ENCODE measurements at regions not wholly inside any gene's neighbourhood (a gene's known extent, or its start where the extent isn't known, plus 50 kb on each side); places are given as distances from the start of the nearest gene placed in this dataset.

DNA sequence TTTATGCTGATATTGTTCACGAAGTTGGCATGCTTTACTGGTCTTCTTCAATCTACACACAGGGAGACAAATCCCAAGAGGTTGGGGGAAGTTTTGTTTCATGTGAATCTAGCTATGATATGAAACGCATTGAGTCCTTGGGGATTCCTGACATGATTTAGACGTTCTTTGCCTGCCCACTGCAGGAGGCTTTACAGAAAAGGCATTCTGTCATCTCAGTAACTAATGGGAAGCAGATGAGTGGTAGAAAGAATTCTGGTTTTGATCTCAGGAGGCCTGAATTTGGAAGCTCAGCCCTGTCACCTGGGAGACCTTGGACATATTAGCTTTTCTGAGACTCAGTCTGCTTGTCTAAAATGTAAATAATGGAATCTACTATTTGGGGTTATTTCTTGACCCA lies 383.0 kb upstream of the NFIA start:
- Histone ChIP-seq H3K9me3 (ENCODE audit: control insufficient read depth in 1 of 2, insufficient read depth in 1 of 2, low read depth in 1 of 2, low read length in 2 of 2) (no peaks in the 10 kb centered on the region), H4K20me1 (ENCODE audit: insufficient read depth) (no peaks in the 10 kb centered on the region), H3K4me1 (ENCODE audit: control insufficient read depth in 1 of 2, insufficient read depth in 2 of 2, low read length in 2 of 2) (no peaks in the 10 kb centered on the region), H2AFZ (ENCODE audit: low read depth, low read length, poor library complexity, severe bottlenecking) (no peak overlapping the region), H3K9ac (ENCODE audit: low read length) (no peak overlapping the region), H3K4me3 (replicated peaks in 1 of 2; ENCODE audit: low read depth in 1 of 2, low read length in 2 of 2) (no peak overlapping the region), H3K79me2 (ENCODE audit: insufficient read depth, low read length) (no peaks in the 10 kb centered on the region), H3K36me3 (ENCODE audit: control insufficient read depth in 1 of 2, insufficient read depth in 2 of 2, low read length in 2 of 2) (no peaks in the 10 kb centered on the region), H3K4me2 (ENCODE audit: low read length) (no peak overlapping the region), H3K9me2 (ENCODE audit: insufficient read depth) (no peaks in the 10 kb centered on the region), H3K27ac (ENCODE audit: low read depth, low read length) (no peak overlapping the region), H3K27me3 (ENCODE audit: insufficient read depth, low read length) (no peaks in the 10 kb centered on the region)
- intact Hi-C loops (cut with micrococcal nuclease) = no loop called here
- ChIA-PET CTCF (no interaction called here), RAD21 (ENCODE audit: low non-redundant PET in 1 of 2, low total read pairs in 2 of 2, uncharacterized antibody in 2 of 2, unreplicated experiment in 2 of 2) (no interaction called here), POLR2A (no interaction called here)
- TF ChIP-seq SP1 (IDR thresholded peaks at IDR 0.05; ENCODE audit: low read depth) = no peak
- TF ChIP-seq SRF (IDR thresholded peaks at IDR 0.05; ENCODE audit: low read depth) = no peak
- no peak for TF ChIP-seq REST (IDR thresholded peaks at IDR 0.05; ENCODE audit: low read depth)
- TF ChIP-seq SIN3A (IDR thresholded peaks at IDR 0.05; ENCODE audit: low read depth) = no peak
- TF ChIP-seq MAX (IDR thresholded peaks at IDR 0.05) = no peak
- TF ChIP-seq ELF1 (IDR thresholded peaks at IDR 0.05; ENCODE audit: borderline replicate concordance, low read depth) = no peak
- TF ChIP-seq ZBTB33 (IDR thresholded peaks at IDR 0.05; ENCODE audit: extremely low read depth, insufficient replicate concordance, low read length) = no peak
- no peak for TF ChIP-seq CBX3 (IDR thresholded peaks at IDR 0.05; ENCODE audit: low read depth)
- no peak for TF ChIP-seq TCF7L2 (IDR thresholded peaks at IDR 0.05; ENCODE audit: borderline replicate concordance, extremely low read depth, insufficient read depth, insufficient read length)
- TF ChIP-seq EZH2 (IDR thresholded peaks at IDR 0.05) = no peak
- TF ChIP-seq ZFX (IDR thresholded peaks at IDR 0.05) = no peak
- no peak for TF ChIP-seq JUND (IDR thresholded peaks at IDR 0.05)
- TF ChIP-seq POLR2AphosphoS5 (IDR thresholded peaks at IDR 0.05; ENCODE audit: low read depth, low read length) = no peak
- TF ChIP-seq EGR1 (IDR thresholded peaks at IDR 0.05; ENCODE audit: low read depth) = no peak
- TF ChIP-seq ATF3 (IDR thresholded peaks at IDR 0.05) = no peak
- no peak for TF ChIP-seq CEBPB (IDR thresholded peaks at IDR 0.05; ENCODE audit: low read depth)
- no peak for TF ChIP-seq CTCF (IDR thresholded peaks at IDR 0.05 in 2 of 3, conservative IDR thresholded peaks at IDR 0.05 in 1 of 3; ENCODE audit: borderline replicate concordance in 1 of 3, insufficient read depth in 1 of 3, low read depth in 2 of 3, low read length in 2 of 3)
- no peak for TF ChIP-seq ZNF274 (IDR thresholded peaks at IDR 0.05; ENCODE audit: low read depth, low read length)
- DNase-seq (ENCODE audit: low read depth, low spot score) = no peak
- no TSS peak for BruUV-seq (replicated peaks)
- ATAC-seq = no peak

All from HCT116 (cell line).